ENCODE measurements at regions not wholly inside any gene's neighbourhood (a gene's known extent, or its start where the extent isn't known, plus 50 kb on each side); places are given as distances from the start of the nearest gene placed in this dataset.

GRCh38 chr1:30615076-30615795 is 108.1 kb downstream of the MATN1 start:
- Mint-ChIP-seq H3K27ac (ENCODE audit: unreplicated experiment) (no peak overlapping the region), H3K36me3 (ENCODE audit: insufficient read depth, unreplicated experiment) (no peaks in the 10 kb centered on the region), H3K4me1 (ENCODE audit: low read depth, unreplicated experiment) (no peaks in the 10 kb centered on the region), H3K9me3 (ENCODE audit: unreplicated experiment) (no peaks in the 10 kb centered on the region), H3K27me3 (ENCODE audit: insufficient read depth, unreplicated experiment) (peaks cover 8% of the 10 kb centered on the region), H3K4me3 (ENCODE audit: unreplicated experiment) (no peak overlapping the region)
- H3K27me3 ChIP-seq (replicated peaks; ENCODE audit: control insufficient read depth, insufficient read depth, low read length): no peaks in the 10 kb centered on the region
- DNase-seq: no peak
- H3K9me3 ChIP-seq: no peaks in the 10 kb centered on the region
- TF ChIP-seq CTCF (IDR thresholded peaks at IDR 0.05; ENCODE audit: insufficient read depth in 1 of 2, low read depth in 1 of 2, low read length in 1 of 2, severe bottlenecking in 1 of 2, unreplicated experiment in 1 of 2): no peak
- no peak overlapping the region for H3K4me3 ChIP-seq (ENCODE audit: low read depth, low read length)
- CTCF ChIA-PET: no interaction called here
- H3K4me1 ChIP-seq: no peaks in the 10 kb centered on the region
- no TSS peak for BruUV-seq (replicated peaks)
- H3K36me3 ChIP-seq (ENCODE audit: control insufficient read depth, insufficient read depth, low read length): no peaks in the 10 kb centered on the region
- intact Hi-C loops (cut with micrococcal nuclease; ENCODE audit: unreplicated experiment): no loop called here
- POLR2A ChIA-PET: no interaction called here

GRCh38 chr1:30613188-30613587 is 110.2 kb downstream of the MATN1 start:
- no peak overlapping the region for H3K4me3 Mint-ChIP-seq (ENCODE audit: unreplicated experiment)
- intact Hi-C loops (cut with micrococcal nuclease; ENCODE audit: unreplicated experiment): no loop called here
- no peak overlapping the region for H3K27ac Mint-ChIP-seq (ENCODE audit: unreplicated experiment)
- no peak overlapping the region for H3K4me3 ChIP-seq (ENCODE audit: low read depth, low read length)
- H3K36me3 Mint-ChIP-seq (ENCODE audit: insufficient read depth, unreplicated experiment): no peaks in the 10 kb centered on the region
- no peaks in the 10 kb centered on the region for H3K4me1 Mint-ChIP-seq (ENCODE audit: low read depth, unreplicated experiment)
- no peak for TF ChIP-seq CTCF (IDR thresholded peaks at IDR 0.05; ENCODE audit: insufficient read depth in 1 of 2, low read depth in 1 of 2, low read length in 1 of 2, severe bottlenecking in 1 of 2, unreplicated experiment in 1 of 2)
- no peaks in the 10 kb centered on the region for H3K9me3 ChIP-seq
- H3K27me3 ChIP-seq (replicated peaks; ENCODE audit: control insufficient read depth, insufficient read depth, low read length): no peaks in the 10 kb centered on the region
- BruUV-seq (replicated peaks): no TSS peak
- no peaks in the 10 kb centered on the region for H3K9me3 Mint-ChIP-seq (ENCODE audit: unreplicated experiment)
- CTCF ChIA-PET: no interaction called here
- POLR2A ChIA-PET: no interaction called here
- H3K27me3 Mint-ChIP-seq (ENCODE audit: insufficient read depth, unreplicated experiment): peaks cover 12% of the 10 kb centered on the region
- no peak for DNase-seq
- H3K36me3 ChIP-seq (ENCODE audit: control insufficient read depth, insufficient read depth, low read length): no peaks in the 10 kb centered on the region
- no peaks in the 10 kb centered on the region for H3K4me1 ChIP-seq

- Mint-ChIP-seq H3K4me1 (ENCODE audit: low read depth, unreplicated experiment) (no peaks in the 10 kb centered on the region), H3K27me3 (ENCODE audit: insufficient read depth, unreplicated experiment) (peaks cover 12% of the 10 kb centered on the region), H3K9me3 (ENCODE audit: unreplicated experiment) (no peaks in the 10 kb centered on the region), H3K36me3 (ENCODE audit: insufficient read depth, unreplicated experiment) (no peaks in the 10 kb centered on the region), H3K4me3 (ENCODE audit: unreplicated experiment) (no peak overlapping the region), H3K27ac (ENCODE audit: unreplicated experiment) (no peak overlapping the region)
- Histone ChIP-seq H3K9me3 (no peaks in the 10 kb centered on the region), H3K4me1 (no peaks in the 10 kb centered on the region), H3K36me3 (ENCODE audit: control insufficient read depth, insufficient read depth, low read length) (no peaks in the 10 kb centered on the region), H3K27me3 (replicated peaks; ENCODE audit: control insufficient read depth, insufficient read depth, low read length) (no peaks in the 10 kb centered on the region), H3K4me3 (ENCODE audit: low read depth, low read length) (no peak overlapping the region)
- intact Hi-C loops (cut with micrococcal nuclease; ENCODE audit: unreplicated experiment): no loop called here
- no peak for DNase-seq
- POLR2A ChIA-PET: no interaction called here
- BruUV-seq (replicated peaks): no TSS peak
- CTCF ChIA-PET: no interaction called here
- no peak for TF ChIP-seq CTCF (IDR thresholded peaks at IDR 0.05; ENCODE audit: insufficient read depth in 1 of 2, low read depth in 1 of 2, low read length in 1 of 2, severe bottlenecking in 1 of 2, unreplicated experiment in 1 of 2)
Observed at GRCh38 chr1:30612536-30613065, 110.8 kb downstream of the MATN1 start.
